AML-193 (cell line): ENCODE measurements at regions not wholly inside any gene's neighbourhood (a gene's known extent, or its start where the extent isn't known, plus 50 kb on each side); places are given as distances from the start of the nearest gene placed in this dataset.
"Not testable (repeated sequence)": the region's sequence is repeated elsewhere in the genome, so short reads cannot be mapped to it uniquely, and the experiment has no call there.

Experiments
- DNase-seq, 2 experiments: peaks; one replicate each; lab custom pipeline; 2025; lab: John Stamatoyannopoulos, UW

DNA sequence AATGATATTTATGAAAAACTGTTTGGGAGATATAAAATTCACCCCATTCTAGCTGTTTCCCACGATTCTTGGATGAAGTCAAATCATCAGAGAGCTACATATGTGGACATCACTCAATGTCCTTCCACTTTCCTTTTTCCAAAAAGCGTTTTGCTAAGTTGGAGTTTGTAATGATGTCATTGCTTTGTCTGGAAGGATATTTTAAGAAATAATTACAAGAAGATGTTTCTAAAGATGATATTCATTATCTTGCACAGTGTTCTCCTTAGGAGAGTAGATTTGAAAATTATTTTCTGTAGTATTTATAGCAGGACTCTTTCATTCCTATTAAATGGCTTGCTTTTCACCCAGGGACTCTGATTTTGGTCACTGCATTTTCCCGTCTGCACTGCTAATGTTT lies 851.2 kb downstream of the EFNB2 start:
- no peak for DNase-seq

DNA sequence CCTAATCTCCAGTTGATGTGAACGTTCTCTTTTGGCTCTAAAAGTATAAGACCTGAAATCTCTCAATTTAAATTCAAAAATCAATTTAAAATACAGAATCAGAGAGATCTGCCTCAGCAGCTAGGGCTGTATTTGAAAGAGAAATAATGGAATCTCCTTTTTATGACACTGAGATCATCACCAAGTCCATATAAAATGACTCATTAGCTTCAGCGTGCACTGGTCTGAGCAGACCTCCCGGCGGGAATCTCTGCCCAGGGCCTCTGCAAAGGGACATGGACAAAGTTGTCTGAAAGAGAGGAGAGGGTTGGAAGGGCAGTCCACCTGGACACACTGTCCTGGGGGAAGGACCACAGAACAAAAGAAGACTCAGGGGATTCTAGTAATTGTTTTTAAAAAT lies 855.6 kb downstream of the EFNB2 start:
- no peak for DNase-seq

DNA sequence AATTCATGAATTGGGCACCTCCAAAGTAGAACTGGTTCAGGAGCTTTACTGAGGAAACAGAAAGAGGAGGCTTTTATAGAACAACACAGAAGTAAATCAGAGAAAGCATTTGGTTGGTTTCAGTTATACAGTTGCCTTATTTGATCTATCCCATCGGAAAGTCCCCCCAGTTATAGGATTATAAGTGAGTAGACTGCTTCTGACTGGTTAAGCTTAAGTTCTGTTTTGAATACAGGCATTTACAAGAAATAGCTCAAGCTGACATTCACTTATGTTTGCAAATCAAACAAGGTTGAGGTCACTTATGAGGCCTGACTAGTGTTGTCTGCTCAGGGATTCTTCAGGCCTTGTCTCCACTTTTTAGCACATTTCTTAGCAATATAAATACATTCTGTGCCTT lies 857.4 kb downstream of the EFNB2 start:
- no peak for DNase-seq

DNA sequence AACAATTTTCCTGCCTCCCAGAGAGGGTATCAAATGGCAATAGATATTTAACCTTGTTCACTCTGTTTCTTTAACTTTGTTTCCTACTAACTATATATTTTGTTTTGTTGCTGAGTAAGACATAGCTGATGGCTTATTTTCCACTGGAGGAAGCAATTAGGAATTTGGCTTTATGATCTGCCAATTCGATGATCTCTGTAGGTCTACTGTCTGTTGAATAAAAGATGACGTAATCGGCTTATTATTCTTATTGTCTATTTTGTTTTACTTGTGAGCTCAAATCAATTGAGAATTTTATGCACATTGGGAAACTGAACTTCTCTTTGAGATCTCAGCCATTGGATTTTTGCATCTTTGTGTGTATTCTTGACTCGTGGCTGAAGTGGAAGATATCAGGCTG lies 862.6 kb downstream of the EFNB2 start:
- DNase-seq: no peak

DNA sequence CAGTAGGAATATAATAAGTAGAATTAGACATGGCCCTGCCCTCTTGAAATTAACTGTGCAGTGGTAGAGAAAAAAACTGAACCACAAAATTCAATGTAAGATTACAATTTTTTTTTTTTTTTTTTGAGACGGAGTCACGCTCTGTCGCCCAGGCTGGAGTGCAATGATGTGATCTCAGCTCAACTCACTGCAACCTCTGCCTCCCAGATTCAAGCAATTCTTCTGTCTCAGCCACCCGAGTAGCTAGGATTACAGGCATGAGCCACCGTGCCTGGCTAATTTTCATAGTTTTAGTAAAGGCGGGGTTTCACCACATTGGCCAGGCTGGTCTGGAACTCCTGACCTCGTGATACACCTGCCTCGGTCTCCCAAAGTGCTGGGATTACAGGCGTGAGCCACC lies 864.3 kb downstream of the EFNB2 start:
- not testable (repeated sequence) for DNase-seq

DNA sequence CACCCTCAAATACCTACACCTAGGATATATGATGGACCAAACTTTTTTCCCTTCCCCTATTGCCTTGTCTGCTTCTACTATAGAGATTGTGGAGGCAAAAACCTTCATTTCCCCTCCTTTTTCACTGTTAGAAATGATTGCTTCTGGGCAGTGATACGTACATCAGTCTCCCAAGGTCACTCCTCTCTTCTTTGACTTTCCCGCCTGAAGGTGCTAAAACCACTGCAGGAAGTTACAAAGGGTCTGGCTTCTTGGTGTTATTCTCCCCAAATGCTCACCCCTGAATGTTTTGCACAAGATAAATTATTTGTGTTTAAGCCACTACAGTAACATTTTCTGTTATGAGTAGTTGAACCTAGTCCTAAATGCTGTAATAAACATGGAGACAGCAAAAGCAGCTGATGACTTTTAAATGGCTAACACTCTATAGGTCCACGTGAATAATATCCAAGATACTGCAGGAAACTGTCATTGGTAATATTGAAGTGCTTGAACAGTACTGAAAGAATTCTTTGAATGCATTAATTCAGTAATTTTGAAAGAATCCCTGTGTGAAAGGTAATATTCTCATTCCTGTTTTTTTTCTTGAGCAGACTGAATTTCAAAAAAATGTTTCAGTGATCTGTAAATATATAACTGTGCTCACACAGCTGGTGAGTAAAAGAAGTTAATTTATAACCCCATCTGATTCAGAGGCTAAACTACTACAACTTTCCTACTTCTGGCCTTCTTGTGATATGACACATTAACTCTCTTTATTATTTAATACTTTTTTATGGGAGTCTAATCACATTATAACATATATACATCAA lies 865.1 kb downstream of the EFNB2 start:
- DNase-seq: no peak

DNA sequence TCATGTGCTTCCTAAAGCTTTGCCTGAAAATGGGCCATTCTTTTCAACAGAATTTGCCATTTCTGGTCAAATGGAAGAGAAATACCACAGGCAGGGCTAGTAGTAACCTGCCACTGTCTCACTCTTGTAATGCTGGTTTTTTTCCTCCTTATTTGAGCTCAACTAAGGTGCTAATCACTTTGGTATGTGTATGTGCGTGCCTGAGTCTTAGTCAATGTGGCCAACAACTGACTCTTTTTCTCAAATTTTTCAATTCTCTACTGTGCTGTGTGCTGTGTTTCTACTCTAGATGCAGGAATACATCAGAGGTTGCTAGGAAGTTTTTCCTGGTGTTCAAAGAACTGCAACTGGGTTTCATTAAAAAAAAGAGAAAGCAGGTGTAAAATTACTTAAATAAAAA lies 870.2 kb downstream of the EFNB2 start:
- no peak for DNase-seq

DNA sequence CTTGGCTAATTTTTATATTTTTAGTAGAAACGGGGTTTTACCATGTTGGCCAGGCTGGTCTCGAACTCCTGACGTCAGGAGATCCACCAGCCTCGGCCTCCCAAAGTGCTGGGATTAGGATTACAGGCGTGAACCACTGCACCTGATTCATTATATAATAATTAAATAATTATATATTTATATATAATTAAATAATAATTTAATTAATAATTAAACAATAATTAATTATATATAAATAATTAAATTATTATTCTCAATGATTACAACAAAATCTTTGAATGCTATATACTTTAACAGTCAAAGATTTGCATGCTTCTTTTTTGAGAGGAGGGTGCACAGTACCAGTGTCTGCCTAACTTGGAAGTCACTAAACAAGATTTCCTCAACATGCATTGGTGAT lies 872.3 kb downstream of the EFNB2 start:
- DNase-seq: no peak

DNA sequence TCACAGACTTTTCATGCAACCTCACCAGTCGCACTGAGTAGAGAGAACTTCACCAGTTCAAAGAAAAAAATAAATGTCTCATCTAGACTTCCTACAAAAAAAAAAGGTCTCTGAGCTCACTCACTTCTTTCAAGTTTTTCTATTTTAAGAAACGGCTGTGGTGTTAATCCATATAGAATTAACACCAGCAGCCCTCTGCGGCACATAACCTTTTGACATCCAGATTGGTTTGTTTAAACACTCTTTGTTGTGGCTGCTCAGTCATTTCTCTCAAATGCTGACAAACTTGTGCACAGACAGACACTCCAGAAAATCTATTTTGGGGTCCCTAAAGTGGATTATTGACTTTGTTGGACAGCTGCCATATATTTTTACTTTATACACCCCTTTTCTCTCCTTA lies 874.9 kb downstream of the EFNB2 start:
- no peak for DNase-seq

DNA sequence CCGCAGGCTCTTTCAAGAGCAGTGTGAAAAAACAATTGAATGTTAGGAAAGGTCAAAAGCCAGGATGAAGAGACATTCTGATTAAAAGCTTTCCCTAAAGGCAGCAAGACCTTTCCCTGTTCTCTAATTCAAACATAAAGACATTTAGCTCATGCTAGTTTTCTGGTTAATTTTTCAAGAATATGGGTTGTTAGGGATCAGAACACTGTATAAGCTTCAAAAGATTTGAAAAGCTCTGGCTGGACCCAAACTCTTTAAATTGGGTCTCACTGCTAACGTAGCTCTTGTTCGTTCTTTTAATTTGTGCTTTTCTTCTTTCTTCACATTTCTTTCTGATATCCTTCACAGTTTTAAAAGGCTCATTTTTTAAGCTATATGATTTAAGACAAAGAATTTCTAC lies 877.0 kb downstream of the EFNB2 start:
- DNase-seq: no peak

DNA sequence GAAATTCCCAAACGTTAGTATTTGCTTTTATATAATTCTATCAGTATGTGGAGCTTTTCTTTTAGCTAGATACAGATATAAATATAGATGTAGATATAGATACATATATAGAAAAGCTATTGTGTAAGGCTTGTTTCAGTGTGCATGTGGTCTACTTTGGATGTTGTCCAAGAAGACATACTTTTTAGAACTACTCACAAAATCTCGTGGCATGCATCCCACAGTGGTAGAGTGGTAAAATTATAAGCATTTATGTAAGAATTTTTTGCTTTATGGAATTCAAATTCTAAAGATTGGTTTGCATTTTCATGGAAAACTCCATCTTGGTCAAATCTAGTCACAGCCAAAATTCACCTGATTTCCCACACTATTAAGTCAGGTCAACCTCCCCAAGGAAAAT lies 880.4 kb downstream of the EFNB2 start:
- no peak for DNase-seq

DNA sequence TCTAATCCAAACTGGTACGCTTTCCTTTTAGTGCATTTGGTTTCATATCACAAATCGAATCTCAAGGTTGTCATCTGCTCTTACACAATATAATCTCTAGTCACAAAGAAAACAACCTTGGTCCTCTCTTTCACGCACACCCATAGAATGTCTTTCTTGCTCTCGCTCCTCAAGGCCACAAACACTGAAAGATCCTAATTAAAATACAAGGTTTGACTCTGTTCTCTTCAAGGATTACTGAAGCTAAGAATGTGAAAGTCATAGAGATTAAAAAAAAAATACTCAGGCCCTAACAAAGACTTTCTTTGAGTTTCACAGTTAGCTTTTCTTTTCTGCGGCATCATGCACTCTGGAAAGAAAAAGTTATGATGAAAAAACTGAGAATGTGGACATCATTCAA lies 891.5 kb downstream of the EFNB2 start:
- DNase-seq: no peak

DNA sequence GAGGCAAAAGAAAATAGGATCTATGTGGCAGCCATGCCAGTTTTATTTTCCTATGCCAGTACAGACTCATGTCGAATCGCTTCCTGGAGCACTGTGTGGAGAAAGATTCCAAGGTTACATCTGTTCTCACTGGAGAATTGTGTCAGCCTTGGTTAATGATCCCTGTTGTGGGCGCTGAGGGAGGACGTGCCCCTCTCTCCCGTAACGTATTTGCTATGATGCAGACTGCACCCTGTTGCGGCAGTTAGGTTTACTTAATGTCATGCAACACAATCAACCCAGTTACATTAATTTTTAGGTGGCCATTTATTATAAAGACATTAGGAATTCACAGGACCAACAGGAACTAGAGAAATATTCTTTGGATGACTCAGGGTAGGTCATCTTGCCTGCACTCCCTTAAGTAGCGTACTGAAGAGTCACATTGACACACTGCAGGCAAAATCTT lies 892.9 kb downstream of the EFNB2 start:
- DNase-seq: no peak

DNA sequence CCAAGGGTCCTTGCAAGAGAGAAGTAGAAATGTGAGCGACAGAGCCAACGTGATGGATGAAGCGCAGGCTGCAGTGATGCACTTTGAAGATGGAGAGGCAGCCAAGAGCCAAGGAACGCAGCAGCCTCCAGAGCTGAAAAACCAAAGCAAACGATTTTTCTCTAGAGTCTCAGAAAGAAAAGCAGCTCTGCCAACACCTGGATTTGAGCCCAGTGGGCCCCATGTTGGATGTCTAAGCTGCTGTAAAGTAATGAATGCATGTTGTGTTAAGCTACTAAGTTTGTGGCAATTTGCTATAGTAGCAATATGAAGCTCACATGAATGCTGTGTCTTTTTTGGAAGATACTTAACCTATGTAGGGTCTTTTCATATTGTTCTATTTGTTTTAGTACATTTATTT lies 894.3 kb downstream of the EFNB2 start:
- DNase-seq: no peak

DNA sequence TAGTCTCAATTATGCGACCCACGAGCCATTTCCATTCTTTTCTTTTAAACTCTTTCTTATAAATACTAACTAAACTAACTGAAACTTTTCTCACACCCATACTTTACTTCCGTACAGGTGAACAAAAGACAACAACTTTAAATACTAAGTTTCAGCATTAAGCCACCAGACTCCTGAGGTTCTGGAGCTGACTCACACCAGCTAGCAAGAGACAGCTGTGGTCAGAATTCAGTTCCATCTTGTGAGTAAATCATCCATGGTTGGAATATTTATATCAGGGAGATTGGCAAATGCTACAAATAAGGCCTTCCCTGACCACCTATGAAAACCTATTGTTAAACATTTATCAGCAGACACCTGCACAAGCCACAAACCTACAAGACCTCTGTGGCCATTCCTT lies 897.0 kb downstream of the EFNB2 start:
- no peak for DNase-seq

DNA sequence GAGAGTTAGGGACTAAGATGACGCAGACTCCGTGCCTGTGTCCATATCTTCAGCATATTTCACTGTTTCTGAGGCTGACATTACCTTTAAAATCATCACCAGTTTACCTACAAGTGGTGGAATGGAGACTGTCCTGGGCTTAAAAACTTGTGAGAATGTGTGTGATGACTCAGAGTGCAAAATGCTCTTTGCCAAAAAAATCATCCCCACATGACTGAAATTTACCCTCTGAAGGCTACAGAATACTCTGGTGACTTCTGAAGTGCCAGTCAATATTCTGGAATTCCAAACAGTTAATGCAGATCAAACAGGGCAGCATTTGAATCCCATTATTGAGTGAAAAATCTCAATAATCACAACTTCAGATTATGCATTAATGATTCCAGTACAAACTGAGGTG lies 901.4 kb downstream of the EFNB2 start:
- no peak for DNase-seq

DNA sequence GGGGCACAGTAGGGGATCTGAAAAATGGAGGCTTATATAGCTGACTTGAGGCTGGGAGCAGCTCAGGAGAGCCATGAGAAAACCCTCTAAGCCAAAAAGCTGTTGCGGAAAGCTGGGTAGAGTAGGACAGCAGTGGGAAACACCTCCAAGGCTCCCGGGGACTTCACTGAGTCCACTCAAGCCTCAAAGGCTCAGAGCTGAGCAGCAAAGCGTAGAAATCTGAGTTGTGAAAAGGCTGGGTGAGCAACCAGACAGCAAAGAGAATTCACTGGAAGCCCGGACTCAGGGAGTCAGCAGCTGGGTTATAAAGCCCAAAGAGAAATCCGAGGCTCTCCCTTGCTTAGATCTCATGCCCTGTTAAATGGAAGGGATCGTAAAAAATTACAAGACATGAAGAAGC lies 905.0 kb downstream of the EFNB2 start:
- DNase-seq: no peak

DNA sequence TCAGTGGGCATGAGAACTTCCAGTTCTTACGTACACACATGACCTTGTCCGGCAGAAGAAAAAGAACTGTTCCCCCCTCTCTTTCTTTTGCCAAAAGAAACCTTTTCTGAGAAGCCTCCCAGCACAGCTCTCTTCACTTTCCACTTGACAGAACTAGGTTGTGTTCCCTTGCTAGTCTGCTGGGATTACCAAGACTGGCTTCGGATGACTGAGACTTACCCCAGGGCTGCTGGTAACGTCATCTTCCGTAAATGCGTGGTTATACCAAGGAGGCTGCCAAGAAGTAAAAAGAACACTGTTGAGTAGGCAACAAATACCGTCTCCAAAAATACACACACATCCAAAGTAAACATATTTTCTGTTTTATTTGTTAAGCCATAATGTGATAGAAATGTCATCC lies 908.2 kb downstream of the EFNB2 start:
- DNase-seq: no peak

DNA sequence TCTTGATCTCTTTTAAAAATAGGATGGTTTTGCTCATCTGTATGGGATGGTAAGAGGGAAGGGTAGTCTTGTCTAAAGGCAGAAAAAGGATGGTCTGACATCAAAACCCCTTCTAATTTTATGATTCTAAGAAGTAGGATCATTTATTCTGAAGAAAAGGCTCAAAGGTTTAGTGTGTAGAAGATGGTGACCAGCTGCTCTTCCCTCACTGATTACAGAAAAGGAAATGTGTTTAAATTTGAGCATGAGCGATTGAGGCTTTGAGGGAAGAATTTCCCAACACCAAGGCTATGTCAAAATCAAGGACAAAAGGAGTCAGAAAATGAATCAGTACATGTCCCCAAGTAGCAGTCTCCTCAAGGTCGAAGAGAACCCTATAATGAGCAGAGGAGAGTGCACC lies 909.8 kb downstream of the EFNB2 start:
- peak; percentile 4 to 11 for DNase-seq

DNA sequence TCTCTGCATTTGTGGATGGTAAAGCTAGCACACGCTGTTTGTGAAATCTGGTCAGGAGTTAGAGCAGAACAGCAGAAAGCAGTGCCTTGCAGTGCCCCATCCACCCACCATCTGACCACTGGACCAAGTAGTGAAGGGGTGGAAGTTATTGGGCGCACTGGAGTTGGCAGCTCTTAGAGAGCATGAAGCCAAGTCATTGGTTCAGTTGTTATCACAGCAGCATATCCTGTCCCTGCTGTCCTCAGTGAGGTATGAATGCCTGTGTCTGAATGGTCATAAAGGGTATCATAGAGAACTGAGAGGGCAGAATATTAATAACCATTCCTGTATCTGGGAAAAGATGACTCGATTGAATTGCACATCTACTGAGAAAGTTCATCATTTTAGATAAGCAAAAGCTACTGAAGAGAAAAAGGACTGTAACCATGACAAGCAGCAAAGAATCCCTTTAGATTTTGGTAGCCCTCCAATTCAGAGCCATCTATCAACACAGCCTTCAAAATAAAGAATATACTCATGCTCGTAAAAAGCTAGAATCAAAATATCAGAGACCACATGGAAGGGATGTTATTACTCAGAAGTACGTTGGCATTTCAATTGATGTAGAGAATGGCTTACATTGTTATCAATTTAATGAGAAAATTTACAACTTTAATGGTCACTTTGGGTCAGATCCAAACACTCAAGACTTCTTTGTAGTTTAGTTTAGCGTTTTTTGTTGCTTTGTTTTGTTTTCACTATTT lies 919.0 kb downstream of the EFNB2 start:
- no peak for DNase-seq

DNA sequence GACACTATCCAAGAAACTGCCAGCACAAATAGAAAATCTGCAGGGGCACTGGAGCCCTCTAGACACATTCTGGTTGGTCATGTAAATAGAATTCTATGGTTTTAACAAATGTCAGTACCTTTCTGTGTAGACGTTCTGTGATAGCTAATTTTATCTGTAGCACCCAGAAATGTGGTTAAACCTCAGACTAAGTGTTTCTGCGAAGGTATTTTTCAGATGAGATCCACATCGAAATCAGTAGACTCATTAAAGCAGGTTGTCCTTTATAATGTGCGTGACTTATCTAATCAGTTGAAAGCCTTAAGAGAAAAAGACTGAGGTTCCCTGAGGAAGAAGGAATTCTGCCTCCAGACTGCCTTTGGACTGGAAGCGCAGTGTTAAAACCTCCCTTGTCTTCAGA lies 922.9 kb downstream of the EFNB2 start:
- DNase-seq: no peak

DNA sequence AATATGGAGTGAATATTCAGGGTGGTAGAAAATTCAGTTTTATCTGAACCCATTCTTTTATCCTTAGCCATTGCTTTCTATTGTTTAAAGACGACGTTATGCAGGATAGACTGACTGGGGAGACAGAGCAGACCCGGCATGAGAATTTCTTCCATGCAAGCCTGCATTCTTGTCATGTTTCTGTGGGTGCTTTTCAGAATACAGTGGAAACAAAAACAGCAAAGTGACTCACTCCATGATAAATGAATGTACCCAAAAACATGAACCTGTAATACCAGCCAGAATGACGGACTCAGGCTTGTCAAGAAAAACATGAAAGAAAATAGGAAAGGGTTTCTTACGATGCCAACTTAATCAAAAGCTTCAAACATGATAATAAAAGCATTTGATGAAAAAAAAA lies 924.0 kb downstream of the EFNB2 start:
- no peak for DNase-seq

DNA sequence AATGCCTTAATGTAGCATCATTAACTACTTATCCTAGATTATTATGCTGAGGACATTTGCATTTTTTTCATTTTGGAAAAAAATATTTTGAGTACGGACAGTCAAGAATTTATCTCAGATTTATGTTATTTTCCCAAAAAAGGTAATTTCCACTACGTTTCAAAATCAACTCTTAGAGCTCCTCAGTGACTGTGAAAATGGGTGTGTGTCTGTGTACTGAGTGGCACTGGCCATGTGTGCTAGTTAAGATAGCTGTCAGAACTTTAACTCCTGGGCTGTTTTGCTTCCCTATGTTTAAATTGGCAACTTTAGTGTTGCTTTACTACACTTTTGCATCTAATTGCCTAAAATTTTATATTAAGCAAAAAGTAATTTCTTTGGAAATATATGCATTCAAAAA lies 927.4 kb downstream of the EFNB2 start:
- DNase-seq: no peak

DNA sequence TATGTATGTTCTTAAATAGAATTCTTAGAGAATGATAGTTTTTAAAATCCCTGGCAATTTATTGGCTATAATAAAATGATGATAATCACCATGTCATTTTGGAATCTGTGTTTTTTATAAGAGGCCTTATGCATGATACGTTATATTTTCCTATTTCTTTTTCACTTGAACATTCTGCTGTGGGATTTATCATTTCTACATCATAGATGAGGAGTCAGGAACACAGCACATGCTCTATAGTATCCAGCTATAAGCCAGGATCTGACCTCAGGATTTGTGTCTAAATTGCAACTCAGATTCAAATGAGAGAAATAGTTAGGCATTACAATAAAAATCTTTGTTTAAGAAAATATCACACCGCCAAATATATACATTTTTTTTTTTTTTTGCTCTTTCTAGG lies 928.0 kb downstream of the EFNB2 start:
- no peak for DNase-seq
